Neural cell (in vitro differentiated cells): ENCODE measurements at regions not wholly inside any gene's neighbourhood (a gene's known extent, or its start where the extent isn't known, plus 50 kb on each side); places are given as distances from the start of the nearest gene placed in this dataset.

Experiments
- CTCF ChIP-seq: fragments of 450-650 bp; IDR thresholded peaks from 2 replicates; pipeline ENCODE4 v1.5.1; 2014; ENCODE audit warnings: antibody characterized with exemption, mild to moderate bottlenecking, moderate library complexity; ENCODE audit not compliant: poor library complexity, severe bottlenecking
- EP300 ChIP-seq: fragments of 450-650 bp; conservative IDR thresholded peaks from 2 replicates; pipeline ENCODE4 v1.6.1; 2014; ENCODE audit warnings: antibody characterized with exemption, mild to moderate bottlenecking, moderate library complexity; ENCODE audit not compliant: poor library complexity, severe bottlenecking
- POLR2AphosphoS5 ChIP-seq: IDR thresholded peaks from 2 replicates; pipeline ENCODE4 v1.6.1; 2012
- REST ChIP-seq: IDR thresholded peaks from 2 replicates; pipeline ENCODE4 v1.6.1; 2012; ENCODE audit warnings: borderline replicate concordance
- SMC3 ChIP-seq: fragments of 450-650 bp; conservative IDR thresholded peaks from 2 replicates; pipeline ENCODE4 v1.6.1; 2014; ENCODE audit warnings: antibody characterized with exemption, mild to moderate bottlenecking, moderate library complexity; ENCODE audit not compliant: poor library complexity

- TF ChIP-seq SMC3: no peak
- TF ChIP-seq POLR2AphosphoS5: no peak
- TF ChIP-seq EP300: no peak
- TF ChIP-seq CTCF: no peak
- no peak for TF ChIP-seq REST
Observed at GRCh38 chr6:67047996-67048395, 1341.0 kb upstream of the EYS start.
